HepG2 (cell line): ENCODE measurements at regions not wholly inside any gene's neighbourhood (a gene's known extent, or its start where the extent isn't known, plus 50 kb on each side); places are given as distances from the start of the nearest gene placed in this dataset.

Source experiments
- ATAC-seq: fragments of 200-7000 bp; cut with Tn5 transposase; 3 replicates; pipeline ENCODE4 v1.9.1; 2020; ENCODE audit warnings: mild to moderate bottlenecking, moderate library complexity
- BruUV-seq: library from RNA; stranded (reverse); fragments of 400-500 nt; replicated peaks from 2 replicates; lab custom pipeline; 2021; lab: Mats Ljungman, UMichigan
- CTCF ChIA-PET: fragments of 300-600 bp; formaldehyde crosslinking; extraction: SDS; loops from one replicate; lab custom pipeline; 2021; ENCODE audit warnings: low total read pairs, inconsistent platforms, low intra/inter-chr PET ratio; lab: Yijun Ruan, JAX
- POLR2A ChIA-PET: fragments of 350-600 bp; sonication (Branson Sonifier 250); formaldehyde crosslinking; loops from one replicate; lab custom pipeline; 2020; ENCODE audit warnings: antibody characterized with exemption, inconsistent platforms; lab: Yijun Ruan, JAX
- DNase-seq: peaks from one replicate; pipeline ENCODE4 v3.0.0-alpha.2; 2015; ENCODE audit warnings: low spot score
- FAIRE-seq: peaks from 3 replicates; lab custom pipeline; 2011; peaks lifted over from hg19 to GRCh38; lab: Jason Lieb, UNC
- H2AFZ ChIP-seq: one replicate; pipeline ENCODE4 v1.6.1; 2011; ENCODE audit warnings: low read length, inconsistent platforms
- H3K27ac ChIP-seq: fragments of 300-600 bp; 3 replicates; pipeline ENCODE4 v1.8.0; 2011; ENCODE audit warnings: mixed run types, mild to moderate bottlenecking, mixed read lengths, low read length, inconsistent platforms; ENCODE audit not compliant: insufficient read depth; ENCODE audit errors: extremely low read length
- H3K27me3 ChIP-seq, 2 experiments: fragments of 200-600 bp in 1 of 2; 2 replicates in 1 of 2; 3 replicates in 1 of 2; pipeline versions ENCODE4 v1.6.0 to v1.8.0; 2011; ENCODE audit warnings: low read length in 2 of 2, mild to moderate bottlenecking in 2 of 2, moderate library complexity in 2 of 2, inconsistent platforms in 1 of 2; ENCODE audit not compliant: insufficient read depth in 2 of 2, control insufficient read depth in 1 of 2
- H3K36me3 ChIP-seq, 2 experiments: fragments of 200-600 bp in 1 of 2; replicated peaks in 1 of 2; 2 replicates in 1 of 2; 3 replicates in 1 of 2; pipeline versions ENCODE4 v1.5.1 to v1.8.0; 2011; ENCODE audit warnings: low read length in 2 of 2, inconsistent platforms in 1 of 2; ENCODE audit not compliant: insufficient read depth in 2 of 2, control insufficient read depth in 1 of 2
- H3K4me1 ChIP-seq: 2 replicates; pipeline ENCODE4 v1.5.1; 2012; ENCODE audit warnings: low read length, inconsistent platforms; ENCODE audit not compliant: insufficient read depth
- H3K4me2 ChIP-seq: 2 replicates; pipeline ENCODE4 v1.6.0; 2011; ENCODE audit warnings: low read depth, low read length, inconsistent platforms
- H3K4me3 ChIP-seq, 3 experiments: fragments of 200-600 bp in 1 of 3; sonication (generic), shearing (Covaris generic) in 1 of 3; replicated peaks in 1 of 3; 2 replicates each; pipeline ENCODE4 v1.5.1; 2011 to 2016; ENCODE audit warnings: low read length in 3 of 3, inconsistent platforms in 2 of 3, low read depth in 2 of 3, mild to moderate bottlenecking in 2 of 3, control low read depth in 1 of 3, mixed read lengths in 1 of 3; ENCODE audit not compliant: insufficient read depth in 1 of 3
- H3K79me2 ChIP-seq: one replicate; pipeline ENCODE4 v1.6.1; 2011; ENCODE audit warnings: low read length, inconsistent platforms; ENCODE audit not compliant: insufficient read depth
- H3K9ac ChIP-seq: 2 replicates; pipeline ENCODE4 v1.6.0; 2011; ENCODE audit warnings: mild to moderate bottlenecking, low read depth, low read length, inconsistent platforms; ENCODE audit not compliant: insufficient read depth
- H3K9me3 ChIP-seq: 2 replicates; pipeline ENCODE4 v1.5.1; 2012; ENCODE audit warnings: mild to moderate bottlenecking, low read length
- H4K20me1 ChIP-seq: 2 replicates; pipeline ENCODE4 v1.6.0; 2011; ENCODE audit warnings: inconsistent platforms, mild to moderate bottlenecking, low read length, moderate library complexity; ENCODE audit not compliant: insufficient read depth
- GATAD1 ChIP-seq: IDR thresholded peaks from 2 replicates; pipeline ENCODE4 v1.6.1; 2016; ENCODE audit warnings: missing genetic modification reagents, missing compliant biosample characterization
- WGBS: methylation state at CpG from one replicate; pipeline ENCODE4 v1.1.6; 2017; ENCODE audit warnings: low lambda C conversion rate; 5-methylcytosine and 5-hydroxymethylcytosine counted together
- in situ Hi-C: cut with HindIII; loops from 2 replicates; pipeline ENCODE4 v1.10.0; 2017; ENCODE audit warnings: low pct_unique_long_range_greater_than_20kb; ENCODE audit not compliant: extremely low pct_ligation_motif_present
- intact Hi-C: fragments of 100-400 bp; cut with micrococcal nuclease; formaldehyde crosslinking; loops from one replicate; pipeline ENCODE4 v1.10.0; 2022; ENCODE audit not compliant: unreplicated experiment
- TF ChIP-seq, protein P1 (sequence below): sonication (generic); formaldehyde crosslinking; IDR thresholded peaks from 2 replicates; pipeline ENCODE4 v1.8.0; 2023; ENCODE audit warnings: mild to moderate bottlenecking, missing genetic modification reagents
- TF ChIP-seq, protein P2 (sequence below): sonication (generic); formaldehyde crosslinking; IDR thresholded peaks from one replicate; pipeline ENCODE4 v1.5.1; 2020; ENCODE audit warnings: mild to moderate bottlenecking, missing genetic modification reagents; ENCODE audit errors: not compliant biosample characterization

DNA sequence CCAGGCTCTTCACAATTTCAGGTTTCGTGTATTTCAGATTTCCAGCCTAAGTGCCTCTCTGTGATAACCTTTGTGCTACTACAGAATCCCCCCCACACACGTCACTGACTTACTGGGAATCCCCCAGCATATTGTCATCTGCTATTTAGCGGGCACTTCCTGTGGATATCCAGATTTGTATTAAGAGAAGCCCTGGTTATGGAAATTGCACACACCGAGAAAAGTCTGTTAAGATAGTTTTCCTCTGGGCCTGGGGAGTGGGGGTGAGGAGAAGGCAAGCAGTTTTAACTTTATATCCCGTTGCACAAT lies 269.9 kb downstream of the MED10 start:
- H3K27ac ChIP-seq: no peak overlapping the region
- FAIRE-seq (no peak), ATAC-seq (no peak)
- no peaks in the 10 kb centered on the region for H3K79me2 ChIP-seq
- H3K27me3 ChIP-seq: peaks cover 0 to 10% of the 10 kb centered on the region in 2 experiments; a peak in 1 of 5 replicates
- H2AFZ ChIP-seq: no peak overlapping the region
- H3K4me1 ChIP-seq: no peaks in the 10 kb centered on the region
- TF ChIP-seq GATAD1 (CRISPR knock-in tag): no peak
- TF ChIP-seq, all 625 proteins: peak for 0
- no peak overlapping the region for H3K9ac ChIP-seq
- H3K36me3 ChIP-seq: no peaks in the 10 kb centered on the region
- H3K9me3 ChIP-seq: no peaks in the 10 kb centered on the region
- no peak for DNase-seq
- ChIA-PET POLR2A (no interaction called here), CTCF (no interaction called here)
- no peak overlapping the region for H3K4me2 ChIP-seq
- BruUV-seq: no TSS peak
- in situ Hi-C loops (no loop called here), intact Hi-C loops (no loop called here)
- H4K20me1 ChIP-seq: no peaks in the 10 kb centered on the region
- no peak overlapping the region for H3K4me3 ChIP-seq
- 8% methylated on average over 5 of the region's 5 CpGs for WGBS

DNA sequence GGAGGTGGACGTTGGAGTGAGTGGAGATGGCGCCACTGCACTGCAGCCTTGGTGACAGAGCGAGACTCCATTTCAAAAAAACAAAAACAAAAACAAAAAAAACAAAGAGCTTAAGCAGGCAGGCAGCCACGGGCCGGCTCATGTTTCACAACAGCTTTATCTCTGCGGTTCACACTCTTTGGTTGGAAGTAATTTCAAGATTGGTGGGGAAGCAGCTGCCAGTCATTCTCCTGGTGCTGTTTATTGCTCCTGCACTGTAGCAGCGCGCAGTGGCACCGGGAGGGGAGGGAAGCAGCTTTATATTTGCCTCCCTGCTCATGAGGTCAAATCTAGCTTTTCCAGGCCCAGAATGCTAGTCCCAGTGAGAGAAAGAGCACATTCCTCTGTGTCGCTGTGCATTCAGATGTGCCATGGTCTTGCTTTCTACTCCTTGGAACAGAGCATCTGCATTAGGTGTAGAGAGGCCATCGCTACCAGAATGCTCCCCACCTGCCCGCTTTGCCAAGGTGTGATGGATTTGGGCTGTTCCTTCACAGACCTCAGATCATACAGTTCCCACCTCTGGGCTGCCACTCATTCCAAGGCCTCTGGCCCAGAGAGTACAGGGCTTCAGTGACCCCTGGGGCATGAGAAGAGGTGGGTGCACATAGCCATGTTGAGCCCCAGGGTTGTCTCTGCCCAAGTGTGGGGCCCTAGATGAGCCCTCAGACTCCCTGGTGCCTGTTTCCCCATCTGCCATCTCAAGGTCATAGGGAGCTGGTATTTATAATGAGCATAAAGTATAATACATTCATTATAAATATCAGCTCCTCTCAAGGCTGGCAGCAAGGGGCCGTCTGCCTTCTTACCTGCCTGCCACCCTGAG lies 270.4 kb downstream of the MED10 start:
- TF ChIP-seq, protein P1, sequence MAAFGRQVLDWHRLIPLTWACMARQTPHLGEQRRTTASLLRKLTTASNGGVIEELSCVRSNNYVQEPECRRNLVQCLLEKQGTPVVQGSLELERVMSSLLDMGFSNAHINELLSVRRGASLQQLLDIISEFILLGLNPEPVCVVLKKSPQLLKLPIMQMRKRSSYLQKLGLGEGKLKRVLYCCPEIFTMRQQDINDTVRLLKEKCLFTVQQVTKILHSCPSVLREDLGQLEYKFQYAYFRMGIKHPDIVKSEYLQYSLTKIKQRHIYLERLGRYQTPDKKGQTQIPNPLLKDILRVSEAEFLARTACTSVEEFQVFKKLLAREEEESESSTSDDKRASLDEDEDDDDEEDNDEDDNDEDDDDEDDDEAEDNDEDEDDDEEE: no peak
- TF ChIP-seq, protein P2, sequence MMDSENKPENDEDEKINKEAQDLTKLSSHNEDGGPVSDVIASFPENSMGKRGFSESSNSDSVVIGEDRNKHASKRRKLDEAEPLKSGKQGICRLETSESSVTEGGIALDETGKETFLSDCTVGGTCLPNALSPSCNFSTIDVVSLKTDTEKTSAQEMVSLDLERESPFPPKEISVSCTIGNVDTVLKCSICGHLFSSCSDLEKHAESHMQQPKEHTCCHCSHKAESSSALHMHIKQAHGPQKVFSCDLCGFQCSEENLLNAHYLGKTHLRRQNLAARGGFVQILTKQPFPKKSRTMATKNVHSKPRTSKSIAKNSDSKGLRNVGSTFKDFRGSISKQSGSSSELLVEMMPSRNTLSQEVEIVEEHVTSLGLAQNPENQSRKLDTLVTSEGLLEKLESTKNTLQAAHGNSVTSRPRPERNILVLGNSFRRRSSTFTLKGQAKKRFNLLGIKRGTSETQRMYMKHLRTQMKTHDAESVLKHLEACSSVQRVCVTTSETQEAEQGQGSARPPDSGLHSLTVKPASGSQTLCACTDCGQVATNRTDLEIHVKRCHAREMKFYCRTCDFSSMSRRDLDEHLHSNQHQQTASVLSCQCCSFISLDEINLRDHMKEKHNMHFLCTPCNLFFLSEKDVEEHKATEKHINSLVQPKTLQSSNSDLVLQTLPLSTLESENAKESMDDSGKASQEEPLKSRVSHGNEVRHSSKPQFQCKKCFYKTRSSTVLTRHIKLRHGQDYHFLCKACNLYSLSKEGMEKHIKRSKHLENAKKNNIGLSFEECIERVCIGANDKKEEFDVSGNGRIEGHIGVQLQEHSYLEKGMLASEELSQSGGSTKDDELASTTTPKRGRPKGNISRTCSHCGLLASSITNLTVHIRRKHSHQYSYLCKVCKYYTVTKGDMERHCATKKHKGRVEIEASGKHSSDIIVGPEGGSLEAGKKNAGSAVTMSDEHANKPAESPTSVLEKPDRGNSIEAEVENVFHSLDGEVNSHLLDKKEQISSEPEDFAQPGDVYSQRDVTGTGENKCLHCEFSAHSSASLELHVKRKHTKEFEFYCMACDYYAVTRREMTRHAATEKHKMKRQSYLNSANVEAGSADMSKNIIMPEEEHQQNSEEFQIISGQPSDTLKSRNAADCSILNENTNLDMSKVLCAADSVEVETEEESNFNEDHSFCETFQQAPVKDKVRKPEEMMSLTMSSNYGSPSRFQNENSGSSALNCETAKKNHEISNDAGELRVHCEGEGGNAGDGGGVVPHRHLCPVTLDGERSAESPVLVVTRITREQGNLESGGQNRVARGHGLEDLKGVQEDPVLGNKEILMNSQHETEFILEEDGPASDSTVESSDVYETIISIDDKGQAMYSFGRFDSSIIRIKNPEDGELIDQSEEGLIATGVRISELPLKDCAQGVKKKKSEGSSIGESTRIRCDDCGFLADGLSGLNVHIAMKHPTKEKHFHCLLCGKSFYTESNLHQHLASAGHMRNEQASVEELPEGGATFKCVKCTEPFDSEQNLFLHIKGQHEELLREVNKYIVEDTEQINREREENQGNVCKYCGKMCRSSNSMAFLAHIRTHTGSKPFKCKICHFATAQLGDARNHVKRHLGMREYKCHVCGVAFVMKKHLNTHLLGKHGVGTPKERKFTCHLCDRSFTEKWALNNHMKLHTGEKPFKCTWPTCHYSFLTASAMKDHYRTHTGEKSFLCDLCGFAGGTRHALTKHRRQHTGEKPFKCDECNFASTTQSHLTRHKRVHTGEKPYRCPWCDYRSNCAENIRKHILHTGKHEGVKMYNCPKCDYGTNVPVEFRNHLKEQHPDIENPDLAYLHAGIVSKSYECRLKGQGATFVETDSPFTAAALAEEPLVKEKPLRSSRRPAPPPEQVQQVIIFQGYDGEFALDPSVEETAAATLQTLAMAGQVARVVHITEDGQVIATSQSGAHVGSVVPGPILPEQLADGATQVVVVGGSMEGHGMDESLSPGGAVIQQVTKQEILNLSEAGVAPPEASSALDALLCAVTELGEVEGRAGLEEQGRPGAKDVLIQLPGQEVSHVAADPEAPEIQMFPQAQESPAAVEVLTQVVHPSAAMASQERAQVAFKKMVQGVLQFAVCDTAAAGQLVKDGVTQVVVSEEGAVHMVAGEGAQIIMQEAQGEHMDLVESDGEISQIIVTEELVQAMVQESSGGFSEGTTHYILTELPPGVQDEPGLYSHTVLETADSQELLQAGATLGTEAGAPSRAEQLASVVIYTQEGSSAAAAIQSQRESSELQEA (CRISPR knock-in tag): no peak
- Histone ChIP-seq H3K4me1 (no peaks in the 10 kb centered on the region), H3K27ac (no peak overlapping the region), H3K4me2 (no peak overlapping the region), H3K9me3 (no peaks in the 10 kb centered on the region), H2AFZ (no peak overlapping the region), H3K4me3 (no peak overlapping the region), H3K36me3 (no peaks in the 10 kb centered on the region), H3K27me3 (peaks cover 0 to 10% of the 10 kb centered on the region in 2 experiments; a peak in 1 of 5 replicates), H4K20me1 (no peaks in the 10 kb centered on the region), H3K79me2 (no peaks in the 10 kb centered on the region), H3K9ac (no peak overlapping the region)
- in situ Hi-C loops: no loop called here
- BruUV-seq: no TSS peak
- ChIA-PET CTCF (no interaction called here), POLR2A (no interaction called here)
- ATAC-seq: no peak
- 43% methylated on average over 13 of the region's 13 CpGs for WGBS
- no peak for FAIRE-seq
- DNase-seq: no peak
- intact Hi-C loops: no loop called here
